ENCODE measurements at regions not wholly inside any gene's neighbourhood (a gene's known extent, or its start where the extent isn't known, plus 50 kb on each side); places are given as distances from the start of the nearest gene placed in this dataset.

- H3K4me3 ChIP-seq (ENCODE audit: low read depth, low read length), result no peak overlapping the region
- DNase-seq, result no peak
- ChIA-PET POLR2A (no interaction called here), CTCF (no interaction called here)
- no peaks in the 10 kb centered on the region for H3K36me3 Mint-ChIP-seq (ENCODE audit: insufficient read depth, unreplicated experiment)
- no TSS peak for BruUV-seq (replicated peaks)
- H3K4me1 ChIP-seq, result no peaks in the 10 kb centered on the region
- H3K4me3 Mint-ChIP-seq (ENCODE audit: unreplicated experiment), result no peak overlapping the region
- no peak for TF ChIP-seq CTCF (IDR thresholded peaks at IDR 0.05; ENCODE audit: insufficient read depth in 1 of 2, low read depth in 1 of 2, low read length in 1 of 2, severe bottlenecking in 1 of 2, unreplicated experiment in 1 of 2)
- no peaks in the 10 kb centered on the region for H3K27me3 ChIP-seq (replicated peaks; ENCODE audit: control insufficient read depth, insufficient read depth, low read length)
- no peak overlapping the region for H3K27ac Mint-ChIP-seq (ENCODE audit: unreplicated experiment)
- H3K9me3 Mint-ChIP-seq (ENCODE audit: unreplicated experiment), result no peaks in the 10 kb centered on the region
- H3K27me3 Mint-ChIP-seq (ENCODE audit: insufficient read depth, unreplicated experiment), result no peaks in the 10 kb centered on the region
- intact Hi-C loops (cut with micrococcal nuclease; ENCODE audit: unreplicated experiment), result no loop called here
- H3K4me1 Mint-ChIP-seq (ENCODE audit: low read depth, unreplicated experiment), result no peaks in the 10 kb centered on the region
- H3K36me3 ChIP-seq (ENCODE audit: control insufficient read depth, insufficient read depth, low read length), result no peaks in the 10 kb centered on the region
- H3K9me3 ChIP-seq, result no peaks in the 10 kb centered on the region
Observed at GRCh38 chr10:84996580-84996979, 668.2 kb downstream of the CCSER2 start.

GRCh38 chr10:84997870-84998269 lies 669.5 kb downstream of the CCSER2 start:
- BruUV-seq (replicated peaks), result no TSS peak
- H3K4me1 Mint-ChIP-seq (ENCODE audit: low read depth, unreplicated experiment), result no peaks in the 10 kb centered on the region
- Histone ChIP-seq H3K27me3 (replicated peaks; ENCODE audit: control insufficient read depth, insufficient read depth, low read length) (no peaks in the 10 kb centered on the region), H3K4me1 (no peaks in the 10 kb centered on the region), H3K36me3 (ENCODE audit: control insufficient read depth, insufficient read depth, low read length) (no peaks in the 10 kb centered on the region), H3K4me3 (ENCODE audit: low read depth, low read length) (no peak overlapping the region), H3K9me3 (no peaks in the 10 kb centered on the region)
- H3K9me3 Mint-ChIP-seq (ENCODE audit: unreplicated experiment), result no peaks in the 10 kb centered on the region
- no peaks in the 10 kb centered on the region for H3K27me3 Mint-ChIP-seq (ENCODE audit: insufficient read depth, unreplicated experiment)
- intact Hi-C loops (cut with micrococcal nuclease; ENCODE audit: unreplicated experiment), result no loop called here
- ChIA-PET POLR2A (no interaction called here), CTCF (no interaction called here)
- TF ChIP-seq CTCF (IDR thresholded peaks at IDR 0.05; ENCODE audit: insufficient read depth in 1 of 2, low read depth in 1 of 2, low read length in 1 of 2, severe bottlenecking in 1 of 2, unreplicated experiment in 1 of 2), result no peak
- no peak overlapping the region for H3K4me3 Mint-ChIP-seq (ENCODE audit: unreplicated experiment)
- no peak overlapping the region for H3K27ac Mint-ChIP-seq (ENCODE audit: unreplicated experiment)
- H3K36me3 Mint-ChIP-seq (ENCODE audit: insufficient read depth, unreplicated experiment), result no peaks in the 10 kb centered on the region
- DNase-seq, result no peak

GRCh38 chr10:84999929-85000328 lies 671.5 kb downstream of the CCSER2 start:
- BruUV-seq (replicated peaks), result no TSS peak
- no peak for TF ChIP-seq CTCF (IDR thresholded peaks at IDR 0.05; ENCODE audit: insufficient read depth in 1 of 2, low read depth in 1 of 2, low read length in 1 of 2, severe bottlenecking in 1 of 2, unreplicated experiment in 1 of 2)
- no peak overlapping the region for H3K4me3 ChIP-seq (ENCODE audit: low read depth, low read length)
- H3K4me1 ChIP-seq, result no peaks in the 10 kb centered on the region
- DNase-seq, result no peak
- CTCF ChIA-PET, result no interaction called here
- POLR2A ChIA-PET, result no interaction called here
- intact Hi-C loops (cut with micrococcal nuclease; ENCODE audit: unreplicated experiment), result no loop called here
- Mint-ChIP-seq H3K27ac (ENCODE audit: unreplicated experiment) (no peak overlapping the region), H3K36me3 (ENCODE audit: insufficient read depth, unreplicated experiment) (no peaks in the 10 kb centered on the region), H3K27me3 (ENCODE audit: insufficient read depth, unreplicated experiment) (no peaks in the 10 kb centered on the region), H3K4me3 (ENCODE audit: unreplicated experiment) (no peak overlapping the region), H3K9me3 (ENCODE audit: unreplicated experiment) (no peaks in the 10 kb centered on the region), H3K4me1 (ENCODE audit: low read depth, unreplicated experiment) (no peaks in the 10 kb centered on the region)
- H3K27me3 ChIP-seq (replicated peaks; ENCODE audit: control insufficient read depth, insufficient read depth, low read length), result no peaks in the 10 kb centered on the region
- no peaks in the 10 kb centered on the region for H3K9me3 ChIP-seq
- no peaks in the 10 kb centered on the region for H3K36me3 ChIP-seq (ENCODE audit: control insufficient read depth, insufficient read depth, low read length)

Measured in Caco-2 (cell line).